UCSD-AML1 (cell line): ENCODE measurements at regions not wholly inside any gene's neighbourhood (a gene's known extent, or its start where the extent isn't known, plus 50 kb on each side); places are given as distances from the start of the nearest gene placed in this dataset.
"Not testable (repeated sequence)": the region's sequence is repeated elsewhere in the genome, so short reads cannot be mapped to it uniquely, and the experiment has no call there.

ENCODE experiments used
- DNase-seq: peaks from one replicate; lab custom pipeline; 2025; ENCODE audit not compliant: unreplicated experiment; lab: John Stamatoyannopoulos, UW

DNA sequence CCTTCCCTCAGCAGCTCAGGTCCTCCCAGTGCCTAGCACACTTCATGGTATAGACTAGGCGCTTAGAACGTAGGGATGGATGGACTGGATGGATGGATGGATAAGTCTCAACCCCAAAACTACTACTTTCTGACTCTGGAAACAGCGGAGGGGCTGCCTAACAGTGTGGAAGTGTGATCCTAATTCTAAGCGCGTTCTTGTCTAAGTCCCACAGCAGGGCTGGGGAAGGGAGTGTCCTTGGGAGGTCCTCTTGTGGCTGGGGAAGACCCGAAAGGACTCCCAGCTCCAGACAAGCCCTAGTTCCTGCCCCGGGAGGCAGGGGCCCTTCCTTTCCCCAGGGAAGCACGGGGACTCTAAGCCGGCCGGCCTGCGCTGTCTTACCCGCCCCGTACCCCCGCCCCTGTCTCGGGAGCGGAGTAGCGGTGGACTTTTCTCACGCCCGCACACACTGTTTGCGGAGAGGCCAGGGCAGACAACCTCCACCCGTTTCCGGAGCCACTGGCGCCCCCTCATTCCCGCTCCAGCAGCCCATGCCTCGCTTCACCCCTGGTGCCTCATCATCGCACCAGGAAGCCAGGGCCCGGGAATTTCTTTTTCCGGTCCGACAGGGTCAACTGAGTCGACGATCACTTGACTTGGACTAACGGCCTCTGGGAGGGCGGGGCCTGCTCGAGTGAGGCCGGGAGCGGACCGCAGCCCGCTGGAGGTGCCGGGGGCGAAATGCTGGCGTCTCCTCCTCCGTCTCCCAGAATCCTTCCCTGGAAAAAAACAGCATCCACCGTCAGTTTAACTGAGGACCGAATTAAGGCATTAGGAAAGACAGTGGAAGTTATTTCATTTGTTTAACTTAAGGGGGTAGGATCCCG is 133.3 kb downstream of the TBC1D2B start:
- DNase-seq: peak; percentile 39

DNA sequence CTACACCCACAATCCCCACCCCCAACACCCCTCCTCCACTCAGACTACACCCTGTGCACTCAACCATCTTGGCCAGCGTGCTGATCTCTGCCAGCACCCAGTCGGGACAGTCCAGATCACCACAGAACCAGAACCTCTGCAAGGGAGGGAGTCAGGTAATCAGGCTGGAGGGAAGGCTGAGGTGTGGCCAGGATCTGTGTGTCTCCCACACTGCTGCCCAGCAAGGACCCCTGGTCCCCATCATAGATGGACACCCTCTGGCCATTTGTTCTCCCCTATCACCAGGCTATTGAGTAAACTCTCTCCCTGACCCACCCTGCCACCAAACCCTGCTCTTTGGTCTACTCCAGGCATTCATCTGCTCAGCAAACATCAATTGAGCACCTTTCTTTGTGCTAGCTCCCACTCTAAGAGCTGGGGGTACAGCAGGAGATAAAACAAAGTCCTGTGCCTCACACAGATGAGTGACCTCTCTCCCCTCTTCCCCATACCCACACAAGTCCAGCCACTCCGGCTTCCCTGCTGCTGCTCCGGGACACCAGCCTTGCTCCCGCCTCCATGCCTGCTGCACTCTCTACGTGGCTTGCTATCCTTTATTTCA is 134.8 kb downstream of the TBC1D2B start:
- DNase-seq: no peak

- not testable (repeated sequence) for DNase-seq
Measured at GRCh38 chr15:77941090-77941827, 136.3 kb downstream of the TBC1D2B start.

GRCh38 chr15:77940381-77940947 is 137.0 kb downstream of the TBC1D2B start:
- no peak for DNase-seq

- no peak for DNase-seq
Measured at GRCh38 chr15:77939851-77940250, 137.7 kb downstream of the TBC1D2B start.

GRCh38 chr15:77939026-77939425 is 138.5 kb downstream of the TBC1D2B start:
- DNase-seq: not testable (repeated sequence)

DNA sequence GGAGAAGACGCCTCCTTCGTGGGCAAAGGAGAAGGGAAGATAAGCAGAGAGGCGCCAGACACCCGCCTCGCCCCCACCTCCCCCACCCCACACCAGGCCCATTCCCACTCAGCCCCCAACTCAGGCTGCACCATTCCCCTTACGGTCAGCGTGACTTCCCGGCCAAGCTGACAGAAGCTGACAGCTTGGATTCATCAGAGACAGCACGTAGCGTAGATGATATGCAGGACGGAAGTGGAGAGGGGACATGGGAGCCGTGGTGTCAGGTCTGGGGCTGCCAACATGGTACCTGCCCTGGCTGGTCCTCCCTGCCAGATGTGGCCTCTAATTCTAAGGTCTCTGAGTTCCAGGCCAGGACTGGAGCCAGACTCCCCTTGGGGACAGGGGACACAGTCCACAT is 139.0 kb downstream of the TBC1D2B start:
- not testable (repeated sequence) for DNase-seq

DNA sequence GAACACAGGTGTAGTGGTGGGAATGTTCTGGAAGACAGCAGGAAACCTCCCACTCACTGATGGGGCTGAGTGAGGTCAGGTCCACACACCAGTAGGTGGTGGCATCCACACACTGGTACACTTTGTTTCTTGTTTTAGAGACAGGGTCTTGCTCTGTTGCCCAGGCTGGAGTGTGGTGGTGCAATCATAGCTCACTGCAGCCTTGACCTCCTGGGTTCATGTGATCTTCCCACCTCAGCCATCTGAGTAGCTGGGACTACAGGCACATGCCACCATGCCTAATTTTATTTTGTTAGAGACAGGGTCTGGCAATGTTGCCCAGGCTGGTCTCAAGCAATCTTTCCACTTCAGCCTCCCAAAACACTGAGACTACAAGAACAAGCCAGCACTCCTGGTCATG is 140.9 kb downstream of the TBC1D2B start:
- DNase-seq: not testable (repeated sequence)

DNA sequence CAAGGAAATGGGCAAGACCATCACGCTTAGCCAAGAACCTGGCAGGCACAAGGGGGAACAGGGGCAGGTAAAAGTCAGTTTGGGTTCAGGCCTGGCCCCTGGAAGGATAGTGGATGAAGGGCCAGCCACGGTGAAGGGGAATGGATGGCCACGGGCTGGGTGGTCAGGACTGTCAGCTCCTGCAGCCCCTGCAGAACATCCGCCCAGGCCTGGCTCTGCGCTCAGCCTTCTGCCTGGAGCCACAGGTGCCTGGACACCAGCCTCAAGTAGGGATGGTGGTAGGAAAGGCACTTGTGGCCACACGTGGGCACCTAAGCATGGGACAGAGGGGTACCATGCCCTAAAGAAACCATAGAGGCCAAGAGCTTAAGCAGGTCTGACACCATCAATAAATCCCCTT is 143.0 kb downstream of the TBC1D2B start:
- DNase-seq: not testable (repeated sequence)

- not testable (repeated sequence) for DNase-seq
Measured at GRCh38 chr15:77930907-77931306, 146.6 kb downstream of the TBC1D2B start.

- not testable (repeated sequence) for DNase-seq
Measured at GRCh38 chr15:77930490-77930889, 147.0 kb downstream of the TBC1D2B start.

GRCh38 chr15:77926789-77927188 is 150.7 kb downstream of the TBC1D2B start:
- DNase-seq: not testable (repeated sequence)

DNA sequence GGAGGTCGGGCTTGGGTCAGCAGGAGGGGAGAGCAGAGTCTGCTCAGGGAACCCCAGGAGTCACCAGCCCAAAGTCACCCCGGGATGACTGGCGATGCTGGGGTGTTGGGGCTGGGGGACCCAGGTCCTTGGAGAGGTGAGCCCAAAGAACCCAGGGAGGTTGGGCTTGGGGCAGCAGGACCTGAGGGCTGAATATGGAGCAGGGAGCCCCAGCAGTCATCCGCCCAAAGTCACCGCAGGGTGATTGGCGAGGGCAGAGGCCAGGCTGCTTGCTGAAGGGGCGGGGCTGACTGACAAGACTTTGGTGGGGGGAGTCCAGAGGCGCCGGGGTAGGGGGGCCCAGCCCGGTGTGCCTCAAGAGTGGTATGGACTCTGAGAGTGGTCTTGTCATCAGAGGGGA is 151.2 kb downstream of the TBC1D2B start:
- not testable (repeated sequence) for DNase-seq

DNA sequence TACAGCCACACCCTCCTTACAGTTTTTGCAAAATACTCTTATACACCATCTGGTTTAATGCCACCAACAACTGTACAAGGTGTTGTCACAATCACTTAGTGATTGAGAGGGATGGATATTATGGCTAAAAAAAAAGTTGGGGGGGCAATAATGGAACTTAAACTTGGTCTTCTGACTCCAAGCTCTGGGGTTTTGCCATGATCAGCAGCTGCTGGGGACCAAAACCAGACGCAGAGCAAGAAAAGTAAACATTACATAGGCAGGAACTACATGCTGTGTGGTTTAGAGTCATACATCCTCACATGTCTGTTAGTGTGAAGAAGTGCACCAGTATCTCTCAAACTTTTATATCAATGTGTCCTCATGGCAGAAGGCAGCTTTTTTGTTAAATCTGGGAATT is 152.4 kb downstream of the TBC1D2B start:
- DNase-seq: not testable (repeated sequence)

DNA sequence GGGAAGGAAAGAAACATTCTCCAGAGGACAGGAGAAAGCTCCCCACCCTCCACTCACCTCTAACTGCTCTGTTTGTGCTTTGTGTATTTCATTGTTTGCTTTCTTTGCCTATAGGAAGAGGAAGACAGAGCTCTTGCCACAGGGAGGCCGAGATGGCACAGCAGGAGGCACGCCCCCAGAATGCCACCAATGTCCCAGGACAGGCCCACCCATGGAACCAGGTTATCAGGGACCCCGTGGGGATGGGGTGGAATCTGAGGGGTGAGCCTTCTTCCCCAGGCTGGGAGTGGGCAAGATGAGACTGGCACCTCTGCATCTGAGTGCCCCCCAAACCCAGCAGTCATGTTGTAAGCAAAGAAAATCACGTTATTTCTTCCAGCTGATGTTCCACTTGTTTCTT is 155.8 kb downstream of the TBC1D2B start:
- no peak for DNase-seq

- DNase-seq: not testable (repeated sequence)
Measured at GRCh38 chr15:77916966-77917635, 160.4 kb downstream of the TBC1D2B start.

- DNase-seq: not testable (repeated sequence)
Measured at GRCh38 chr15:77915961-77916330, 161.6 kb downstream of the TBC1D2B start.

- DNase-seq: no peak
Measured at GRCh38 chr15:77915261-77915960, 162.1 kb downstream of the TBC1D2B start.

- not testable (repeated sequence) for DNase-seq
Measured at GRCh38 chr15:77914531-77914930, 163.0 kb downstream of the TBC1D2B start.
